ENCODE measurements at regions not wholly inside any gene's neighbourhood (a gene's known extent, or its start where the extent isn't known, plus 50 kb on each side); places are given as distances from the start of the nearest gene placed in this dataset.

GRCh38 chr13:90545070-90545840 is 802.2 kb upstream of the MIR17HG start:
- TF ChIP-seq CTCF (IDR thresholded peaks at IDR 0.05) (no peak), POLR2A (IDR thresholded peaks at IDR 0.05) (no peak)
